LoVo (cell line): ENCODE measurements at regions not wholly inside any gene's neighbourhood (a gene's known extent, or its start where the extent isn't known, plus 50 kb on each side); places are given as distances from the start of the nearest gene placed in this dataset.
"Not testable (repeated sequence)": the region's sequence is repeated elsewhere in the genome, so short reads cannot be mapped to it uniquely, and the experiment has no call there.

Source experiments
- DNase-seq: peaks from one replicate; pipeline ENCODE4 v3.0.0-alpha.2; 2016; ENCODE audit warnings: low spot score

DNA sequence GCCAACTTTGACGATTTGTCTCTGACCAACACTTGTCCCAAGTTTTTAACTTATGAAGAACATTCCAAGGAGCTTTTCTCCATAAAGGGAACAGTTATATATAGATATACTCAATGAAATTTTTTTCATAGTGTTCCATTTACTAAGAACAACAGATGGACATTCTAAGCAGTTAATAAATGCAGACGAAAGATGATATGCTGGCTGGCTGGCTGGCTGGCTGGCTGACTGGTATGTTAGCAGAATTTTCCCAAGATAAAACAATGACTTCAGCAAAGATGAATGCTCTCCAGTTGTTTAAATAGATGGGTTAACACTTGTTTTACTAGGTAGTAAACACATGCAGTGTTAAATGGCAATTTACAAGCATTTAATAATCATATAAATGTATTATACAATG is 62.2 kb downstream of the SPANXN3 start:
- DNase-seq, result no peak

DNA sequence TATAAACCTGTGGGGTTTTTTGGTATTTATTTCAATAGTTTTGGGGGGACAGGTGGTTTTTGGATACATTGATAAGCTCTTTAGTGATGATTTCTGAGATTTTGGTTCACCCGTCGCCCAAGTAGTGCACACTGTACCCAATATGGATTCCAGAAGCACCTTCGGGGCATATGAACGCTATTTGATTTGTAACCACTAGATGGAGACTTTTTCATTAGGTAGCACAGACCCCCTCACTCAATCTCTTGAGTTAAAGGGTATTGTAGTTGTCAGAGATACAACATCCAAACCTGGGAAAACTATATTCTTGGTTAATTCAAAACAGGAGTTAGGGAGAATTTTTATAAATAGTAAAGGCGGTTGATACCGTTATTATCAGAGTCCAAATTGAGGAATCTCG is 79.8 kb downstream of the SPANXN3 start:
- DNase-seq, result no peak

DNA sequence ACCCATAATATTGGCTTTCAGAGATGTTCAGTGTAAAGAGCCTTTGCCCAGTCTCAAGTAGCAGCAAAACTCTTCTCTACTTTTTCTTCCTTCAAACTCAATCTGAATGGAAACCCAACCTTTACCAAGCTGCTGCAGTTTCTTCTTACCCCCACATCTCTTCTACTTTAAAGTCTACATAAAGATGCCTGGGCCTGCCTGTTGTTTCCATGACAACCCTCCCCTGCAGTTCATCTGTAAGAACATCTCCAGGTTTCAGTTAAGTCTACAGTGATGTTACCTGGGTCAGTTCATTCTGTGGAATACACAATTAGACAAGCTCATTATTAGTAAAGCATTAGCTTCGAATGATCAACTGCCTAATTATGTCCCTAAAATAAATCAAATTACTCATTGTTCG is 81.4 kb downstream of the SPANXN3 start:
- DNase-seq, result no peak

DNA sequence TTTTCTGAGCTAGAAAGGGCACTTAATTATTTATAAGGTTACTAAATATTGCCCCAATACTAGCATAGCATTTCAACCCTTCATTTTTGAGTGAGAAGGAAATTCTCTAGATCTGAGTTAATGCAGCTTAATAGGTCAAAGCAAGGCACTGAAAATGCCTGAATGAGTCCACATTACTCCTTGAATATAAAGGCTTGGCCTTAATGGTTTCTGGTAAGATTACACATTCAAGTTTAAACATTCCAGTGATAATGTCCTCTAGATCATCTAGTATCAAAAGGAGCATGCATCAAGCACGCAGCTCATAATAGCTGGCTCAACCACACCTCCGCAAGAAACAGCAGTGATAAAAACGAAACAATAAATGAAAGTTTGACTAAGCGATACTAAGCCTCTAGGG is 87.5 kb downstream of the SPANXN3 start:
- DNase-seq, result no peak

DNA sequence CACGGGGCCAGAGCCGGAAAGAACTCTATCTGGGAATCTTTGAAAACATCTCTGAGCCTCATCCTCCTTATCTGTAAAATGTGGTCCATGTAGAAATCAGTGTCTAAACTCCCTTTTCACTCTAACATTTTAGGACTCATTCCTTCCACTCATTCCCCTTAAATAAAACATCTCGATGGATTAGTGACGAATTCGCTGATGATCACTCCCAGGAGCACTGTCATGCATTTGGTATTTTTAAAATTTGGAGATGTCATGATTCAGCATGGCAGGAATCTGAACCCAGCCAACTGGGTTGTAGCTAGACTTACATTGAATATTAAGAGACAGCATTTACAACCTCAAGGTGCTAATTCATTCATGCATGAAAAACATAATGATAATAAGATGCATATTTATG is 88.1 kb downstream of the SPANXN3 start:
- no peak for DNase-seq

GRCh38 chrX:143401160-143401559 is 116.1 kb downstream of the SPANXN3 start:
- no peak for DNase-seq

GRCh38 chrX:143378851-143379250 is 138.4 kb downstream of the SPANXN3 start:
- DNase-seq, result no peak

- DNase-seq, result no peak
Observed at GRCh38 chrX:143363419-143363818, 153.9 kb downstream of the SPANXN3 start.

DNA sequence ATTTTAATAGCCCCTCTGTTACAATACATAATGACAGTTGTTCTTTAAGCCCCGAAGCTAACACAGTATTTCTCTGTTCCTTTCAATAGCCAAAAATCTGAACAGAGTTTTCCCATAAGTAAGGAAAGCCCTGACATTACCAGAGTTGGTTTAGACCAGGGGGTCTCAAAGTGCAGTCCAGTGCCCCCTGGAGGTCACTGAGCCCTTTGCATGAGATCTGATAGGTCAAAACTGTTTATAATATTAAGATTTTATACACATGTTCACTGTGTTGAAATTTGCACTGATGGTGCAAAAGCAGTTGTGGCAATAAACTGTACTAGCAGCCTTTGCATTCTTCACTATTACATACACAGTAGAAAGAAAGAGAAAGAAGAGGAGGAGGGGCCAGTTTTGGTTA is 177.1 kb downstream of the SPANXN3 start:
- DNase-seq, result no peak

DNA sequence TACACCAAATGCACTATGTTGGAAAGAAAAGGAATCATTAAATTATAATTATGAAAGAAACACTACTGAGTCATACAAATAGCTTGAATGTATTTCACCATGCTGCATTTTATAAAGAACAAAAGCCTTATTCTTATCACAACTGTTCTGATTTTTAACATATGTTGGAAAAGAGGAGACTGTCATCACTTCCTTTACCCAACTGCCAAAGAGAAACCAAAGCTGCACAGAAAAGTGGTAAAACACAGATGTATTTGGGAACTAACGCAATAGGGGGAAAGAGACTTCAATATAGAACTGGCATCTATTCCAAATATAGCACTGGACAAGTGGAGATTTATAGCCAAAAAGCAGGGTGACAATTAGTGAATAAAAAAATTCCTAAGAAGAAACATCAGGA is 181.0 kb downstream of the SPANXN3 start:
- no peak for DNase-seq

DNA sequence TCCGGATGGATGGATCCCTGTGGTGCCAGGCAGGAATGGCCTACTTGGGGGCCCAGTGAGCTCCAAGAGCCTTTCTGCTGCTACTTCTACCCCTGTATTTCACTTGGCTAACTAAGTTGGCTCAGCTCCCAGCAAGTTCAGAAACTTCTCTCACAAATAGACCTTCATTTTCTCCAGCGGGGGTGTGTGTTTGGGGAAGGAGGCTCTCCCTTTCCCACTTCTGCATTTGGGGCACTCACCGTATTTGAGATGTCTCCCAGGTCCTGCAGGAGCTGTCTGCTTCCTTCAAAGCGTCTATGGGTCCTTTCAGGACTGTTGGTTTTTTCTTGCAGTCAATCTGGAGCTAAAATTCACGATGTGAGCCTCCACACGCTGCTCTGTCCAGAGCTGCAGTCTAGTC is 197.7 kb downstream of the SPANXN3 start:
- DNase-seq, result no peak

GRCh38 chrX:143318857-143319256 is 198.4 kb downstream of the SPANXN3 start:
- not testable (repeated sequence) for DNase-seq

GRCh38 chrX:143306991-143307937 is 210.0 kb downstream of the SPANXN3 start:
- peak; percentile 1 for DNase-seq

- no peak for DNase-seq
Observed at GRCh38 chrX:143304518-143304917, 212.8 kb downstream of the SPANXN3 start.

GRCh38 chrX:143304025-143304424 is 213.2 kb downstream of the SPANXN3 start:
- no peak for DNase-seq

- DNase-seq, result no peak
Observed at GRCh38 chrX:143298663-143299241, 218.5 kb downstream of the SPANXN3 start.

DNA sequence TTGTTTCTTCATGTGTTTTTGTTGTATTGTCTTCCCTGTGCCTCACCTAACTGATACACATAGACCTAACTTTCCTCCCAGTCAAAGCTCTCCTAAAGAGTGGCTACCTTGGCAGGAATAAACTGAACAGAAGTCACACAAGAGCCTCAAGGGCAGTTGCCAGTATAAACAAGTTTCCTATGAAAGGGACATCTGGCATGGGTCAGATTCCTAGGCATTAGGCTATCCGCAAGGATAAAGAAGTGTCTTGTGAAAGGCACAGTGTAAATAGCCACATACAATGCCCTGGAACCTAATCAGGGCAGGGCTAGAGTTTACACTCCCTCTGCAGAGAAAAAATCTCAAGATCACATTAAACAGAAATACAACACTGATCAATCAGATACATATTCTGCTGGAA is 220.8 kb downstream of the SPANXN3 start:
- no peak for DNase-seq

GRCh38 chrX:143287236-143287635 is 230.0 kb downstream of the SPANXN3 start:
- no peak for DNase-seq

DNA sequence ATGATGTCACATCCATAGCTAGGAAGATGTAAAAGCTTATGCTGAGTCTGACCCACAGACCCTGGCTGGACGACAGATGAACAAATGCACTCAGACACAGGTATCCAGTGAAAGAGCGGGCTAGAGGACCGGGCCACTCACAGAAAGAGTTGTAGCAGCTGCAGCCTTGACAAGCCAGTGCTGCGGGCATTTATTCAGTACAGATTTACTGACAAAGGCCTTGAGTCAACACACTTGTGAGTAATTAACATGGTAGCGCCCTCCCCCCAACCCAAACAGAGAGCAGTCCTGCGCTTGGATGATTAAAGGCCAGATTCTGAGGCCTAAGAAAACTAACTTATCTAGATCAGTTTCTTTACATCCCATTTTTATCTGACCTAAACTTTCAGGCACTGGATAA is 244.6 kb downstream of the SPANXN4 start:
- no peak for DNase-seq

DNA sequence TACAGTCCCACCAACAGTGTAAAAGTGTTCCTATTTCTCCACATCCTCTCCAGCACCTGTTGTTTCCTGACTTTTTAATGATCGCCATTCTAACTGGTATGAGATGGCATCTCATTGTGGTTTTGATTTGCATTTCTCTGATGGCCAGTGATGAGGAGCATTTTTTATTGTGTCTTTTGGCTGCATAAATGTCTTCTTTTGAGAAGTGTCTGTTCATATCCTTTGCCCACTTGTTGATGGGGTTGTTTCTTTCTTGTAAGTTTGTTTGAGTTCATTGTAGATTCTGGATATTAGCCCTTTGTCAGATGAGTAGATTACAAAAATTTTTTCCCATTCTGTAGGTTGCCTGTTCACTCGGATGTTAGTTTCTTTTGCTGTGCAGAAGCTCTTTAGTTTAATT is 218.9 kb downstream of the SPANXN4 start:
- not testable (repeated sequence) for DNase-seq

DNA sequence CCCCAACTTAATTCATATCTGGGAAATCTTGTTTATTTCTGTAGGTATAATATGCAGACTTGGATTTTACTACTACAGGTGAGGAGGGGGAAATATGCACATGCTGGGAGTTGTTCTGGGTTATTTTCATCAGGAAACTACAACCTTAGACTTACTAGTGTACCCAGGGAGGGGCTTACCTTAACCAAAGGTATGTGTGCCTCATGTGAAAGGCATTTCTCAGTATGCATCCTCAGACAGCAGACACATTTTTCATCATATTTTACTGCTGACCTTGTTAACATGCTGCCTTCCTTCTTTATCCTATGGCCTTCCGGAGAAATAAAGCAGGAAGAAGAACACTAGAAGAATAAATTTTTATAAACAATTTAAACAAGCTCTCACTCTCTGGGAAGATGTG is 214.9 kb downstream of the SPANXN4 start:
- DNase-seq, result no peak

DNA sequence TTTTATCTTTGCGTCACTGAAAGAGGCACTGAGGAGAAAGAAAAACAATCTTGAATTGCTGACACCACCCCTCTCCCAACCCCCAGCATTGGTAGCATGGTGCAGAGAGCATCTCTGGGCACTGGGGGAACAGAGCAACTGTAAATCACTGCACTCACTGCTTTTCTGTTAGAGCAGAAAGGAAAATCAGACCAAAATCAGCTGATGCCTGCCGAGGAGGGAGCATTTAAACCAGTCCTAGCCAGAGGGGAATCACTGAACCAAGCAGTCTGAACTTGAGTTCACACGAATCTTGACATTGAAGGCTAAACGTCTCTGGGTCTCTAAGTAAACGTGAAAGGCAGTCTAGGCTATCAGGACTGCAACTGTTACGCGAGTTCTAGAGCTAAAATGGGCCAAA is 205.8 kb downstream of the SPANXN4 start:
- DNase-seq, result no peak

DNA sequence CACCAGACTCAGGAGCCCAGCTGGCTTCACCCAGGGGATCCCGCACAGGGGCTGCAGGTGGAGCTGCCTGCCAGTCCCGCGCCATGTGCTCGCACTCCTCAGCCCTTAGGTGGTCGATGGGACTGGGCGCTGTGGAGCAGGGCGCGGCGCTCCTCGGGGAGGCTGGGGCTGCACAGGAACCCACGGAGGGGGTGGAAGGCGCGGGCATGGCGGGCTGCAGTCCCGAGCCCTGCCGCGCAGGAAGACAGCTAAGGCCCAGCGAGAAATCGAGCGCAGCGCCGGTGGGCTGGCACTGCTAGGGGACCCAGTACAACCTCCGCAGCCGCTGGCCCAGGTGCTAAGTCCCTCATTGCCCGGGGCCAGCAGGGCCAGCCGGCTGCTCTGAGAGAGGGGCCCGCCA is 202.9 kb downstream of the SPANXN4 start:
- not testable (repeated sequence) for DNase-seq

DNA sequence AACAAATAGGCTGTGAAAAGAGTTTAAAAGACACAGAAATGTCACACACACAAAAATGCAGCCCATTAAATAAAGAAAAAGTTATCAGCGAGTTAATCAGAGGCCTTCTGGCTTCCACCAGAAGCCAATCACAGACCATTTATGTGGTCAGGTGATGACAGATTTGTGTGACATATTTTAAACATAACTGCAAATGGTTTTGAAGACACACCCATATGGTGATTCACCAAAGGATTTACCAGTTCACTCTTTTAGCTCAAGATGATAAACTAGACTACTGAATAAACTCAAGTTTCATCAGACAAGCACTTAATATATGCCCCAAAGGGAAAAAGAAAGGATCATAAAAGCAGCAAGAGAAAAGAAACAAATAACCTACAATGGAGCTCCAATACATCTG is 181.2 kb downstream of the SPANXN4 start:
- no peak for DNase-seq
